Breast epithelium (tissue), 3 donors: ENCODE measurements at regions not wholly inside any gene's neighbourhood (a gene's known extent, or its start where the extent isn't known, plus 50 kb on each side); places are given as distances from the start of the nearest gene placed in this dataset.

Source experiments
- CTCF ChIP-seq, 3 donors: fragments of 450-650 bp; IDR thresholded peaks; one replicate each; pipeline ENCODE4 v1.5.1; 2016 to 2017; ENCODE audit warnings: antibody characterized with exemption in 3 of 3, mild to moderate bottlenecking in 3 of 3, moderate library complexity in 3 of 3
- POLR2A ChIP-seq: fragments of 450-650 bp; IDR thresholded peaks from one replicate; pipeline ENCODE4 v1.6.1; 2016; ENCODE audit warnings: antibody characterized with exemption, mild to moderate bottlenecking, moderate library complexity
- POLR2AphosphoS5 ChIP-seq, 3 donors: sonication (generic); formaldehyde crosslinking; IDR thresholded peaks; one replicate each; pipeline ENCODE4 v1.6.1; 2017; ENCODE audit warnings: antibody characterized with exemption in 3 of 3

- no peak for TF ChIP-seq CTCF (IDR thresholded peaks at IDR 0.05)
- no peak for TF ChIP-seq POLR2A
- no peak for TF ChIP-seq POLR2AphosphoS5 (IDR thresholded peaks at IDR 0.05)
Measured at GRCh38 chr18:76572518-76573247, 77.6 kb upstream of the ZNF516 start.
